Kidney capillary endothelial cell (primary cell): ENCODE measurements at regions not wholly inside any gene's neighbourhood (a gene's known extent, or its start where the extent isn't known, plus 50 kb on each side); places are given as distances from the start of the nearest gene placed in this dataset.

ENCODE experiments used
- DNase-seq: peaks from one replicate; pipeline ENCODE4 v3.0.0-alpha.2; 2018; ENCODE audit warnings: low spot score

DNA sequence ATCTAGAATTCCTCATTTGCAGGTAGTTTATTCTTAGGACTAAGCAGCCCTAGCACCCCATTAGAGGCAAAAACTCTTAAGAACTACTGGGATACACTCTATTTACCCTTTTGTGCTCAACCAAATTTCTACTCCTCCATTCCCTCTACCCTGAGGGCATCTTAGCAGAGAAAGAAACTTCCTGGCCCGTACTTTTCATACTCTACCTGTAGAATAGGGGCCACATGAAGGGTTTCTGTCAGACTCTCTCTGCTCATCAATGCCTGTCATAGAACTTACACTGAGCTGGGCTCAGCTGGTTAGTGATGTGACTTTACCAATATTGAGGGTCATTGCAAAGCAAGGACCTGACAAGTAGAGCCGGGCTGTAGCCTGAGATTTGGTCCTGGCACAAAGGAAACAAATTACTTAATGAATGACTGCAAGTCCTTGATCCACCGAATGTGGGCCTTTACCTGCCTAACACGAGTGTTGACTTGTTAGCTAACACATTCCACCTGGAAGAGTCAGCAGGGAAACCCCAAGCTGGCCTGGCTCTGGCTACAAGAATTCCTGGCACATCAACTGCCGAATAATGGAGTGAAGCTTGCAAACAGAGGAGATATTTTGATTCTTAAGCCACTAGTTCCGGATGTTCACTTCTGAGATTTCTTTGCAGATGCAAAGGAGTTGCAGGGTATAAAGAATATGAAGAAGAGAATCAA is 280.5 kb upstream of the JAG1 start:
- DNase-seq, result no peak

DNA sequence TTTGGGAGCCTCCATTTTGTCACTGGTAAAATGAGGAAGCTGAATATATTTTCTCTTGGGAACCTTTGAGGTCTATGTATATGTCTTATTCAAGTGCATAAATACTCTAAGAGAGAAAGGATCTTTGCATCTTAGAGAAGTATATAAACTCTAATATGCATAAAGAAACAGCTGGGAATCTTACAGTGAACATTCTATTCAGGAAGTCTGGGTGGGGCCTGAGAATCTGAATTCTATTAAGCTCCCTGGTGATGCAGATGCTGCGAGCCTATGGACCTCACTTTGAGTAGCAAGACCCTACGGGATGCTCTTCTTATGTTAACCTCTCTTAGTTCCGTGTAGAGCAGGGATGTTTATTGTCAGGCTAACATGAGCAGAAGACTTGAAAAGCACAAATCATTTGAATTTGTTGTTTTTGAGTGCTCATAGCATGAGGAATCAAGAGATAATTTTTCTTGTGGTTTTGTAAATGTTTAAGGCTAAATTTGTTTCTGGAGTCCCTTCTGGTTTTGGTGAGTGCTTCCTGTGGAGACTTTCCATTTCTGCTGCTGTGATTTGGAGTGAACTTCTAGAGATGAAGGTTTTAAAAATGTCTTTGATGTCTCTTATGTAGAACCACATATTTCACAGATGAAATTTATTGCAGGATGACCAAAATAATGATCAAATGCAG is 281.2 kb upstream of the JAG1 start:
- DNase-seq, result no peak

DNA sequence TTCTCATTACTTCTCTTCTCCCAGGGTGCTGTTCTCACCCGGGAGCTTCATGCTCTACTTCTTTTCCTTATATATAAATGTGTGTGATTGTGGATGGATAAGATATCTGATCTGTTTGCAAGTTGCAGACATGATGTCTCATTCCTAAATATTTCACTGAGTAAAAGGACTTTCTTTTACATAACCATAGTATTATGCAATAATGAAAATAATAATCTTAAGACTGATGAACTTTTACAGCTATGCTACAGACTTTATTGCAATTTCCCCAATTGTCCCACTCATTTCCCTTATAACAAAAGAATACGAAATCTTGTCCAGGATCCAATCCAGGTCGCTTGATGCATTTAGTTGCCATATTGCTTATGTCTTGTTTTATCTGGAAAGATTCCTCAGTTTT is 284.5 kb upstream of the JAG1 start:
- no peak for DNase-seq

DNA sequence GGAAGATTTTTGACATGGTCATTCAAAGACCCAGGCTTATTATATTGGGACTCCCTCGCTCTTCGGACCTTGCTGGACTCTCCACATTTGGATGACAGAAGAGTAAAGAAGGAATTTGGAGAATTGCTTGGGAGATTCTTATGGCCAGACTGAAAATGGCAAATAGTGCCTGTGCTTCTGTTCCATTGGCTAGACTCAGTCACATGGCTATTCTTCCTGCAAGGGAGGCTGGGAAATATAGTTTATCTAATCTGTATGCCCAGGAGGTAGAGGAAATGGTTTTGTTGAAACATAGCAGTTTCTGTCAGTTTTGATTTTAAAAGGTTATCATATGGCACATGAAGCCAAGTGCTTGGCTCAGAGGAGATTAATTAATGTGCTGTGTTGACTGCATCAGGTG is 286.6 kb upstream of the JAG1 start:
- no peak for DNase-seq

DNA sequence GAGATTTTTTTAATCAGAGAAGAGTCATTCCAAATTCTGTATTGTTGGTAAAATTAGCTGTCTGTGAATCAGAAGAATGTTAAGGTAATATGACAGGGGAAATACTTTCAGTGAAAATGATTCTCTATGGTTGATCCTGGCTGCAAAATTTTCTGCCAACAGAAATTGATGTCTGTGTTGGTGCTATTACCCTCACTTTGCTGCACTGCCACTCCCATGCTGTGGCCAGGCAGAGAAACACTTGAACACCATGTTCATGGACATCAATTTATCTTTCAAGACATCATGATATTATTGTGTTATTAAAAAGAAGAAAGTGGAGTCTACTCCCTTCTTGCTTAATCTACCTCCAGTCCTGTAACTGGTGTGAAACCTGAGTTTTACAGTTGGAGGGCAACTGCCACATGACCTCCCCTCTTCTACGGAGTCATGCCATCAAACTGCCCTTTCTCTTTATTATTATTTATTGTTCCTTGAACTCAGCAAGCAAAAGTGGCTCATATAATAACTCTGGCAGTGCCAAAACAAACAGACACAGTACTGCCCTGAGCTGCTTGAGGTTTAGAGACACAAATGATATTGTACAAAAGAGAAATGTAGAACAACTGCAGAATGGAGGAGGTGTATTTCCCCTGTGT is 288.0 kb upstream of the JAG1 start:
- no peak for DNase-seq

DNA sequence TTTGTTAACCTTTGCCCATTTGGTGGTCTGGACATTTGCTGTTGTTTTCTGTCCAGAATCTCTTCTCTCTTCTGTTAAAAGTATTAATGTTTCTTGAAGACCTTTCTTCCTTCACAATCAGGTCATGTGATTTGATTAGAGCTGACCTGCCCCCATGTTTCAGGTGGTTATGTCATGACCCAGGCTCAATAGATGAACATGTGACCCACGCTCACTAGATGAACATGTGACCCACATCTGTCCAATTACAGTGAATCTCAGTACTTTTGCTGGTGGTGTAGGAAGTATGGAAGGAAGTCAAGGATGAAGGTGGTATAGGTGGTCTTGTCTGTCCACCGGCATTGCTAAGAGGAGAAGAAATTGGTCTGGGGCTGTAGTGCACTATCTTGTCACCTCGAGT is 289.1 kb upstream of the JAG1 start:
- no peak for DNase-seq

DNA sequence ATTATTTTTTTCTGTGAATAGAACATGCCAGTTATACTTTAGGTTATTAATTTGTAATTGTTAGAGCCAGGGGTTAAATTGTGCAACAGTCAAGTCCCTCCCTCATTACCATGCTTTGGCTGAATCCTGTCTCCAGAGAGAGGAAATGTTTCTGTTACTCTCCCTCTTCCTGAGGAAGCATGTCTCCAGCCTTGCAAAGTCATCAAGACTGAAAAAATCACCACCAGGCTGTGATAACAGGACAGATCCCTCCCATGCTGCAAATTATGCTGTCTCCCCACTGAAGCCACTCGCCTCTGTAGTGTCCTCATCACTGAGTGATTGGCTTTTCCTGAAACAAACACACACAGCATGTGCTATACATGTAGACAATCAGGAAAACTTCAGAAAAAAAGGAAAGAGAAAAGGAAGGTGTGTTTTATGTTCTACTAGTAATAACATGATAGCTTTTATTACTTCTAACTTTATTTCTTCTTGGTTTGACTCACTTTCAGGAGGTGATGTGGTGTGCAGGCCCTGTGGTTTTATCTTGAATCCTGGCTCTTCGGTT is 290.0 kb upstream of the JAG1 start:
- DNase-seq, result peak; percentile 92

DNA sequence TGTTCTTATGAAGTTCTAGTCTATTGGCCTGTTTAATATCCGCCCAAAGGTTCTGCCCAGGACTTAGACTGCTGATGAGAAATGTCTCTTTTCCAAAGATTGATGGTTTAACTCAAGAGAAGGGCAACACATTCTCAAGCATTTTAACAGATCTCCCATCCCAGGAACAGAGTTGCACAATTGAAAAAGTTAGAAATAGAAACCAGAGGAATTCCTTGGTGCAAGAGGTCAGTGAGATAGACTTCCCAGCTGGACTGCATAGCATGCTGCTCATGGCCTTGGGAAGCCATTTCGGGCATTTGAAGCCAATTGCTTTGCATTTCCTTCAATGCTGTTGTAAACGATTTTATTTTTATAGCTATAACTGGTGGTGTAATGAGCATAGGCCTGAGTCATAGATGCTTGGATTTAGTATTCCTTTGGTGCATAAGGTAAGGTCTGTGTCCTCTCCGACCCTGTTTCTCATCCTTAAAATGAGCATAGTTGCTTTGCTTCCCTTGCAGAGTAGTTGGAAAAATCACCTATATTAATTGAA is 292.2 kb upstream of the JAG1 start:
- DNase-seq, result no peak

DNA sequence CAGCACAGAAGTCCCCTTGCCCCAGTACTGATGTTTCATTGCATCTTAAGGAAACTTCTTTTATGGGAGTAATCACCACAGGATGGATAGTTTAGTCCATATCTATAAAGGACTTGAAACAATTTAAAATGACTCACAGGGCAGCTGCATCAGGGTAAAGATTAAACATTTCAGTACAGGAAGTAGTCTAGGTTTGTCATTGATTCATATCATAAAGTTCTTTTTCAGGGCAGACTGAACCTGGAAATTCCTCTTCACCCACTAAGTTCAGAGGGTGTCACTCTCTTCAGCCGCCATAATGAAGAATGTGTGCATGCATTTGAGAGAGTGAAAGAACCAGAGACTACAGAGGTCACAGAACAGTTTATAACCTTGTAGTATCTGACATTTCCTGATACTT is 296.3 kb upstream of the JAG1 start:
- DNase-seq, result peak; percentile 44

DNA sequence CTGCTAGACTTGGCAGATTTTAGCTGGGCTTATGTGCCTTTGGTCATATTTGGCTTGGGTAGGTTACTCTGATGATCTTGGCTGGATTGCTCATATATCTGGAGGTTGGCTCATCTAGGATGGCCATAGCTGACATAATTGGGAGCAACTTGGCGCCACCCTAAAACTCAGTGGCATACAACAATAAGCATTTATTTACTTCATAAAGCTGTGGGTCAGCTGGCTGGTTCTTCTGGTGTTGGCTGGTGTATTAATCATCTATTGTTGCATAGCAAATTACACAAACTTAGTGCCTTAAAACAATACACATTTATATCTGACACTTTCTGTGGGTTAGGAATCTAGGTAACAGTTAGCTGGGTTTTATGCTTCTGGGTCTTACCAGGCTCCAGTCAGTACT is 297.3 kb upstream of the JAG1 start:
- DNase-seq, result peak; percentile 27

DNA sequence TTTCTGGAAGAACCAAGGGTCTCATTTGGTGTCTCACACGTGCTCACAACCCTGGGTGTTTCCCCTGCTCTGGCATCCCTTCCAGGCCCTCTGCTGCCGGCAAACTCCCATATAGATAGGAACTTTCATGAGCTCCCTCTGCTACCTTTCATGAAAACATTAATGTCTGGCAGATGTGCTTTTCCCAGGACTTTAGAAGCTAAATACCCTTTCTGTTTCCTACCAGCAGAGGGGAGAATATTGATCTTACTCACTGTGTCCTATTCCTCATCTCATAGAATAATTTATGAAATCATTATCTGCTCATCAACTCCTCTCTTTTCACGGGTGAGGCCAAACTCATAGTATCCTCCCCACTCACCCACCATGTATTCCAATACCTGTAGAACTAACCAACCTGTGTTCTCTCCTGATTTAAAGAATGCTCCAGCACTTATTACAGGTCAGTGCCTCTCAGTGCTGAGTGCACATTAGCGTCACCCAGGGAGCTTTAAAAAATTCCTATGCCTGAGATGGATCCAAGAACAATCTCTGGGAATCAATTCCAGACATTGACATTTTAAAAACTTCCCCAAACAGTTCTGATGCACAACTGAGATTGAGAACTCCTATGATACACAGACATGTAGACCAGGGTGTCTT is 298.5 kb upstream of the JAG1 start:
- no peak for DNase-seq

DNA sequence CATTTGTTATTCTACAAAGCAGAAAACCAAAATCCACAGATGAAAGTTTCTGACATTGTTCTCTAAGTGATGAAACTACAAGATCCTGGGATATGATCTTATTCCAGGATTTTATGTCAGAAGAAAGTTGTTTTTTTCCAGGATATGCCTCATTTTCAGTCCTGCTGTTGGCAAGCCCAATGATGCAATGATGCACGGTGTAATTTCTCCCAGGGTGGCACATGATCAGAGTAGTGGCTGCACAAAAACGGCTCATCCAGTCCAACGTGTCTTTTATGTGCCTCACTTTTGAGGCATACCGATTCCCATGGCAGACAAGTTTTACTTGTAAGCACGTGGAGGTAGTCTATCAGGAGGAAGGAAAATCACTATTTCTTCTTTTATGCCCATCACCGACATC is 302.3 kb upstream of the JAG1 start:
- DNase-seq, result no peak

DNA sequence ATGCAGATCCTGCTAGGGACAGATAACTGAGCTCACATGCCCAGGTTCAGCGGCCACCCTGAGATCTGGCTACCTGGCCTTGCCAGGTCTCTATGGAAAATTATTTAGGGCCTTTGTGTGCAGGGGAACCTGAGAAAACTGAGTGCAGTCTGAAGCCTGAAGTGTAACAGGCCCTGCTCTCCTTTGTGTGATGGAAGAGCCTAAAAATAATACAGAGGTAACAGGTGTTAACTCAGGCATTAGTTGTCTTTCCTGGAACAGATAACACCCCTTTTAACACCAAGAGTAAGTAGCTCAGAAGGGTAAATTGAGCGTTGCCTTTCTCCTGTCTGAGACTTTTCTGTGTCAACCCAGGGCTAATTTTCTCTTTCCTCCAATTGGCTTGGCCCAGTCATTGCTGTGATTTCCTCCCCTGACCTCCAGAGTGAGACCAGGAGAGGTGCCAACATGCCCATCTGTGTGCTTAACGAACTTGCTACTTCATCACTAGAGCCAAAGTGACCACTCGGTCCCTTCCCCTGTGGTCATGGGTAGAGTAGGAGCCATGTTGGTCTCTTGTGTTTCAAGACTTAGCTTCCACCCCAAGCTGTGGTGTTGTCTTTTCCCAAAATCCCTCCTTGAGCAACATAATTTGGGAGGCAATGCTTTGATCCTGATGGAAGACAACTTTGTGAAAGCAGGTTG is 304.4 kb upstream of the JAG1 start:
- DNase-seq, result no peak

DNA sequence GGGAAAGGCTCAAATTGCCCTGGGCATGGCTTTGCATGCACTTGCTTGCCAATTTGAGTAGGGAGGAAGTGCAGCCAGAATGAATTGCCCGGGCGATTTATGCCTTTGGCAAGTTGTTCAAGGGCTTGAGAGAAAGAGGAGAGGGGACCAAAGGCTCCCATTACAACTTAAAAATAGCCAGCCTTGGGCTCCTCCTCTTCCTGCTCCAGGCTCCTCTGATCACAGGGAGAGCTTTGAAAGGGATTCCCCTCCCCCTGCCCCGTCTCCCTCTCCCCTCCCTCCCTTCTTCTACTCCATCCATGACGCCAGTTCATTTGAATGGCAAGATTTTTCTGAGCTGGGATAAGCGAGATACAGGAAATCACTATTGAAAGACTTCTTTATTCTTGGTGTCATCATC is 304.9 kb upstream of the JAG1 start:
- DNase-seq, result no peak

DNA sequence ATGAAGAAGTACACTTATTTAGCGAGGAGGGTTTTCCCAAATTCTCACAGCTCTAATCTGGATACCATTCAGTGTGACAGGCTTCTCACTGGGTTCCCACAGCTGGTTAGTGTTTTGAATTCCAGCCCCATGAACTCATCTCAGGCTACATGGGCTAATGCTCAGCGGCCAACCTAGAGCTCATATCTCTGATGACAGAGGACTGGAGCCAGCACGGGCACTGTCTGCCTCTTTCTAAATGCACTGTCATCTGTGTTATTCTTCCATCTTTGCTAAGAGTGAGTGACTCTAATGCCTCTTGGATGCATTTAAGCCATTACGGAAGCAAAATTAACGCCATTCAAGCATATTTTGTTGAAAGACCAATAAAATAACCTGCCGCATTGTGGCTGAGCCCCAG is 308.9 kb upstream of the JAG1 start:
- DNase-seq, result no peak

DNA sequence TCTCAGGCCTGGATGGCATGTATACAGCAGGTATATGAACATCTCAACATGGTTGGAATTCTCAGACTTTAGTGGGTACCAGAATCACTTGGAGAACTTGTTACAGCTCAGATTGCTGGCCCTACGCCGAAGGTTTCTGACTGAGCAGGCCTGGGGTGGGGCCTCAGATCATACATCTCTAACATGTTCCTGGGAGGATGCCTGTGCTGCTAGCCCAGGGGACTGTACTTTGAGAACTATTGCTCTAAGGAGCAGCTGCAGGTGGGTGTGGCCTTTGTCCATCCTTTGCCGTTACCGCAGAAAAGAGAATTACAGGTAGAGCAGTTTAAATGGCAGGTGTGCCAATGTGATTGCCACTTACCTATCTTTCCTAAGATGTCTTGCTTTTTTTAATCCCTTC is 310.5 kb upstream of the JAG1 start:
- no peak for DNase-seq

DNA sequence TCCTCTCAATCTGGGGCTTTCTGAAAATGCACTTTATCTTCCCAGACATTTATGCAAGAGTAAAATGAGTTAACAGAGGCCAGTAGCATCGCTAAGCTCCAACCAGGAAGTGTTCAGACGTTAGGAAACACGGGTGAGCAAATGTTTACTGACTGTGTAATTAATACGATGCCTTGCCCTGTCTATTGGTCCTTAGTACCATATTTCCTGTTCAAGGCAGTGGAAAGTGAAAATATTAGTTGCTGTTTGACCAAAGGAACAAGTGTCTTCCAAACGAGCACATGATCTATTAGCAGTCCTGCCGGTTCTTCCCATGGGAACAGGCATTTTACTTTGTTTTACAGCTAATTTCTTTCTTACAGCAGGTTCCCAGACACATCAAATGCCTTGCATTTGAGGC is 311.1 kb upstream of the JAG1 start:
- no peak for DNase-seq

DNA sequence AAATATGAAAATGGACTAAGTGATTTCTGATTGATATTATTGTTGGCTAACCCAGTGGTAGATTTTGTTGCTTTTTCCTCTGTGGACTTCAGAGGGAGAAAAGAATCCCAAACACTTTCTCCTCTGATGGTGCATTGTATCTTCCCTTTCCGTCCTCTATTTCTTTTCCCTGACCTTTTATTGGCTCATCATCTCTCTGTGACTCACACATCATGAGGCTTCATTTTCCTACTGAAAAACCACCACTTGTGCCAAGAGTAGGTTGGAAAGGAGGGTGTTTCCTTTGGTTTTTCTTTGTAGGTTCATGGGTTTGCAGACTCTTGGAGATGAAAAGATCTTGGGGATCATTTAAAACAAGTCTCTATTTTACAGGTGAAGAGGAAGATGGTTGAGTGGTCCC is 311.7 kb upstream of the JAG1 start:
- no peak for DNase-seq

DNA sequence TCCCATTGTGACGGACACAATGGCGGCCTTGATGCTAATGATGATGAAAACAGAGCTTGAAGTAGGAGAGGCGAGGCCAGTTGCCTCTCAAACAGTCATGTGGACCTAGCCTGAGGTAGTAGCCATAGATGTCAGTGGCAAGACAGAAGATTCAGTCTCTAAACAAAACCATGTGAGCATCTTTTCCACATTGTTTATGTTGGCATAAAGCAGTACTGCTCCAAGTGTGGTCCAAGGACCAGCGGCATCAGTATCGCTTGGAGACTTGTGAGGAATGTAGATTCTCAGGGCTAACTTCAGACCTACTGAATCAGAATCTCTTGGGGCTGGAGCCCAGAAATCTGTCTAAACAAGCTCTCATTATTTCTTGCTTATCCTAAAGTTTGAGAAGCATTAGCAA is 312.8 kb upstream of the JAG1 start:
- no peak for DNase-seq

DNA sequence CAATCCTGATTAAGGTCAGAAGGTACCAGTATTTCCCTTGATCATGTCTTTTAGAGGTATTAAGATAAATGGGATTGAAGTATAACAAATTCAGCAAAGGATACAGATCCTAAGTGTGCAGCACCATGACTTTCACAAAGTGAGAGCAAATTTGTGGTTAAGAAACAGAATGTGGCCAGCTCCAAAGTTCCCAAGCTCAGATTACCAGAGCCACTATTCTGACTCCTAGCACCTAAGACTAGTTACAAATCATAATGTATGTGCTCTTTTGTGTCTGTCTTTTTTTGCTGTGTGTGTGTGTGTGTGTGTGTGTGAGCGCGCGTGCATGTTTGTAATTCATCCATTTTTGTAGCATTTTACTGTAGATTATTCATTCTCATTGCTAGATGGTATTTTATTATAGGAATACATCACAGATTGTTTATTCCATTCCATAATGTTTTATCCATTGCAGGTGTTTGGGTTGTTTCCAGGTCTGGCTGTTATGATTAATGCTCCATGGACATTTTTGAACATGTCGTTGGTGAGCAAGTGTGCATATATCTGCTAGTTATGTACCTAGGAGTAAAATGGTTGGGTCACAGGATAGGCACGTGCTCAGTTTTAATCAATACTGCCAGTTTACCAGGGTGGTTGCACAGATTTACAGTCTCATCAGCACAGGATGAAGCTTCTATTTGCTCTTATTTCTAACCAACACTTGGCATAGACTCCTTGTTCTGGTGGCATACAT is 314.0 kb upstream of the JAG1 start:
- no peak for DNase-seq
